Left lobe of liver (tissue), 2 donors: ENCODE measurements at regions not wholly inside any gene's neighbourhood (a gene's known extent, or its start where the extent isn't known, plus 50 kb on each side); places are given as distances from the start of the nearest gene placed in this dataset.
"Not testable (repeated sequence)": the region's sequence is repeated elsewhere in the genome, so short reads cannot be mapped to it uniquely, and the experiment has no call there.

ENCODE experiments used
- ATAC-seq: fragments of 200-7000 bp; cut with Tn5 transposase; one replicate; pipeline ENCODE4 v1.9.1; 2020; ENCODE audit warnings: mild to moderate bottlenecking, moderate library complexity
- DNase-seq: peaks from one replicate; pipeline ENCODE4 v3.0.0-alpha.2; 2020; ENCODE audit warnings: low spot score
- donor health status: DM: no; HTN: no; CAD: no; lungs with moderate emphysema.
- donor health status: DM: no; HTN: yes; CAD: no.

GRCh38 chr2:41033127-41033526 is 581.2 kb upstream of the SLC8A1 start:
- no peak for DNase-seq
- ATAC-seq, result no peak

DNA sequence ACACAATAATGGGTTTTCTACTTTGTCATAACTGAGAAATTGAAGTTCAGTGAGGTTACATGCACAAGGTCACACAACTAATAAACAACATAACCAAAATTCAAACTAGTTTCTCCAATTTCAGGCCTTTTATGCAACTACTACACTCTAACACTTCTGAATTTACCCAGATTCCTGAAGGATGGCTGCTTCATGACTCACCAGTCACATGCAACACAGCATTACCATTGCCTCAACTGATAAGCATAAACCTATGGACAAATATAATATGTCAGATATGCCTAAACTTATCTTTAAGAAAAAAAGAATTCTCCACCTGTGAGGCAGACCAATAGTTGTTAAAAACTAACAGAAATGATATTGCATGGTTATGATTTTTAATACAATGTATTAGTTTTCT is 586.5 kb upstream of the SLC8A1 start:
- no peak for DNase-seq
- ATAC-seq, result no peak

- not testable (repeated sequence) for DNase-seq
Measured at GRCh38 chr2:41039750-41040149, 587.9 kb upstream of the SLC8A1 start.

GRCh38 chr2:41040782-41041520 is 589.1 kb upstream of the SLC8A1 start:
- ATAC-seq, result no peak
- no peak for DNase-seq

More at GRCh38 chr2:41039750-41040149, 587.9 kb upstream of the SLC8A1 start:
- ATAC-seq, result not testable (repeated sequence)

- ATAC-seq (no peak), DNase-seq (no peak)
Measured at GRCh38 chr2:41042343-41042742, 590.5 kb upstream of the SLC8A1 start.

- no peak for DNase-seq
- no peak for ATAC-seq
Measured at GRCh38 chr2:41061356-41061755, 609.5 kb upstream of the SLC8A1 start.

DNA sequence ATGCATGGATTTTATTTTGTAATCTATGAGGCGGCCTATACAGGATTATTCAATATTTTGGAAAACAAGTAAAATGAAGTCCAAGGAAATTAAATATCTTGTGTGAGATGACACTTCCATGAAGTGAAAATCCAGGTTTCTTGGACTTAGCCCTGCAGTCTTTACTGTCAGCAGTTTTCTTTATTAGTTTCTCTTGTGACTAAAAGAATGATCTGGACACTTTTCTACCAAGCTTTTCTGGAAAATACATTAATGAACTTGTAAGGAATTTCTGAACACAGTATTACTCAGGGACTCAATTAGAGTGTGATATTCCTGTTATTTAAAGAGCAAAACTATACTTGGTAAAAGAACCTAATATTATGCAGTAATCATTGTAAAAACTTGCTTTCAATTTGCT is 610.4 kb upstream of the SLC8A1 start:
- DNase-seq (no peak), ATAC-seq (no peak)

GRCh38 chr2:41066168-41066567 is 614.3 kb upstream of the SLC8A1 start:
- no peak for DNase-seq
- no peak for ATAC-seq

GRCh38 chr2:41068740-41069139 is 616.9 kb upstream of the SLC8A1 start:
- ATAC-seq (no peak), DNase-seq (no peak)

- DNase-seq (no peak), ATAC-seq (no peak)
Measured at GRCh38 chr2:41078341-41078740, 626.5 kb upstream of the SLC8A1 start.

DNA sequence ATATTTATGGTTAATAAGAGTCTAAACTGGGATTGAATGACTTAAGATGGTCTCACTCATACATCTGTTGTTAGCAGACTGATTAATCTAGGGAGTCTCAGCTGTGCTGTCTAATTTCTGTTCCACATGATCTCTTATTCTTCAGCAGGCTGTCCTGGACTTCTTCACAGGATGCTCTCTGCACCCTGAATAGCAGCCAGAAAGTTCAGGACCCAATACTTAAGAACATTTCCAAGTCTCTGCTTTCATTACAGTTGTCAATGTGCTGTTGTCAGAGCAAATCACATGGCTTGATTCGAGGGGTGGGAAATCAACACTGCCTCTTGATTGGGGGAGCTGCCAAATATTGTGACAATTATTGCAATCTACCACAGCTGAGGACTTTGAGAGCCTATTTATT is 627.1 kb upstream of the SLC8A1 start:
- ATAC-seq (no peak), DNase-seq (no peak)

DNA sequence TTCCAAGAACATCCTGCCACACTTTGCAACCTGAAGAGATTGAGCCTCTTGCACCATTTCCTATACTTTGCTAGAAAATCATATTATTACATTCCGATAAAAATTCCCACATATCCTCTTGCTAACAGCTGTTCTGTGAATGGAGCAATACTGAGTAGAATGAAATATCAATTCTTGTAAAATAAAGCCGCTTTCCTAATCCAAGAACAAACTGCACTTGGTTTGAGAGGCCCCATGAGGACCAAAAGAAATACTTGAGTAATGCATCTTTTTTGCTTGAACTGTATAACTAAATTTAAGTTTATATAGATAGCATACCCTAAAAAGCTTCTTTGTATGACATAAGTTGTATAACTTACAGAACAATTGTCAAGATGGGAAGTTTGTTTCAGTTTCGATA is 632.4 kb upstream of the SLC8A1 start:
- no peak for DNase-seq
- no peak for ATAC-seq

GRCh38 chr2:41087946-41088345 is 636.1 kb upstream of the SLC8A1 start:
- no peak for DNase-seq
- no peak for ATAC-seq

- ATAC-seq (no peak), DNase-seq (no peak)
Measured at GRCh38 chr2:41101281-41101680, 649.4 kb upstream of the SLC8A1 start.

- no peak for DNase-seq
- no peak for ATAC-seq
Measured at GRCh38 chr2:41109744-41110143, 657.9 kb upstream of the SLC8A1 start.

DNA sequence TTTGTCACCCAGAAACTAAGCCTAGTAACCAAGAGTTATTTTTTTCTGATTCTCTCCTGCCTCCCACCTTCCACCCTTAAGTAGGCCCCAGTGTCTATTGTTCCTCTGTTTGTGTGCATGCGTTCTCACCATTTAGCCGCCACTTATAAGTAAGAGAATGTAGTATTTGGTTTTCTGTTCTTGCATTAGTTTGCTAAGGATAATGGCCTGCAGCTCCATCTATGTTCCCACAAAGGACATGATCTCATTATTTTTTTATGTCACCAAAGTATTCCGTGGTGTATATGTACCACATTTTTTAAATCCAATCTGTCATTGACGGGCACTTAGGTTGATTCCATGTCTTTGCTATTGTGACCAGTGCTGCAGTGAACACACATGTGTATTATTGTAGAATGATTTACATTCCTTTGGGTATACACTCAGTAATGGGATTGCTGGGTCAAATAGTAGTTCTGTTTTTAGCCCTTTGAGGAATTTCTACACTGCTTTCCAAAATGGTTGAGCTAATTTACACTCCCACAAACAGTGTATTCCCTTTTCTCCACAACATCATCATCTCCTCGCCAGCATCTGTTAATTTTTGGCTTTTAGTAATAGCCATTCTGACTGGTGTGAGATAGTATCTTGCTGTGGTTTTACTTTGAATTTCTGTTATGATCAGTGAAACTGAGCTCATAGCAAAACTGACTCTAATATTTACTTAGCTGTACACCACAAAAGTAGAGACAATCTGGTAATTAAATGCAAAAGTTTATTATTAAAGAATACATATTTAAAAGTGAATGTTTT is 660.1 kb upstream of the SLC8A1 start:
- ATAC-seq (no peak), DNase-seq (no peak)

- DNase-seq (no peak), ATAC-seq (no peak)
Measured at GRCh38 chr2:41116106-41116797, 664.4 kb upstream of the SLC8A1 start.

GRCh38 chr2:41119489-41119888 is 667.6 kb upstream of the SLC8A1 start:
- DNase-seq, result no peak
- no peak for ATAC-seq

DNA sequence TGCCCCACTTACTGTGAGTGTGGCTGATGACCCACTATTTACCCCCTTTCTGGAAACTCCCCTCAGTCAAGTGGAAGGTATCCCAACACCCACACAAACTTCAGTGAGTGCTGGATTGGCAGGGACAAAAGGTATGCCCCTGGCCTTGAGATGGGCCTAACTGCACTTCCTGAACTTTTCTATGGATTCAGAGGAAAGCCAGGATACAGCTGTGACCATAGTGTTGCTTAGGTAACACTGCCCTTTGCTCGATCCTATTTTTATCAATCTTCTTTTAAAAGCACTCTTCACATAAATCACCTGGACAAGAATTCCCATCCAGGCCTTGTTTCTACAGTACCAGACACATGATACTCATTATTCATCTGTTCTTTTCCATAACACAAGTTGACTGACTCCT is 671.5 kb upstream of the SLC8A1 start:
- DNase-seq (no peak), ATAC-seq (no peak)

GRCh38 chr2:41127351-41127750 is 675.5 kb upstream of the SLC8A1 start:
- DNase-seq (no peak), ATAC-seq (no peak)

DNA sequence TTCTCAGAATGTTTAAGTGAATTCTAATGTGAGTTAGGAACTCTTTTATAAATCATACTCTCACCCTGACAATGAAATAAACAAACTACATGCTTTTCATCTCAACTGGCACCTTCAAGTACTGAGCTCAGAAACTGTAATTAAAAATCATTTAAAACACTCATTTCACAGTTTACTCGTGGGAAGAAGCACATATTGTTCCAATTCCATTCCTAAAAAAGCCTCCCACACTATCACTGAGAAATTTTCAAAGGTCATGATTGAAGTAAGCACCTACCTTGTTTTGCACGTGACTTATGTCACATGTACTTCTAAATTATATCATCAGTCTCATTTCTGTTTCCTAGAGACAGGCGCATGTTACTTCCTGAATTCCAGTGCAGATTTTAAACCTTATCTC is 678.1 kb upstream of the SLC8A1 start:
- ATAC-seq (no peak), DNase-seq (no peak)

GRCh38 chr2:41137031-41137430 is 685.1 kb upstream of the SLC8A1 start:
- DNase-seq, result no peak
- ATAC-seq, result no peak
